Activated CD8-positive, alpha-beta memory T cell treated with anti-CD3 and anti-CD28 coated beads for 36 hours (primary cell): ENCODE measurements at regions not wholly inside any gene's neighbourhood (a gene's known extent, or its start where the extent isn't known, plus 50 kb on each side); places are given as distances from the start of the nearest gene placed in this dataset.

Experiments used
- CTCF ChIA-PET: fragments of 350-600 bp; sonication (Branson Sonifier 250); formaldehyde crosslinking; loops from one replicate; lab custom pipeline; 2021; ENCODE audit warnings: antibody characterized with exemption; lab: Charles Lee
- POLR2A ChIA-PET: fragments of 350-600 bp; sonication (Branson Sonifier 250); formaldehyde crosslinking; loops from one replicate; lab custom pipeline; 2021; ENCODE audit warnings: antibody characterized with exemption; lab: Charles Lee

- POLR2A ChIA-PET = no interaction called here
These were observed 391.4 kb downstream of the COL12A1 start for GRCh38 chr6:74814440-74814839.

GRCh38 chr6:74807674-74808073 is 398.2 kb downstream of the COL12A1 start:
- CTCF ChIA-PET = no interaction called here
- POLR2A ChIA-PET = no interaction called here

More at GRCh38 chr6:74814440-74814839, 391.4 kb downstream of the COL12A1 start:
- CTCF ChIA-PET = no interaction called here

GRCh38 chr6:74805916-74806696 is 399.7 kb downstream of the COL12A1 start:
- CTCF ChIA-PET = no interaction called here

GRCh38 chr6:74798302-74798701 is 407.6 kb downstream of the COL12A1 start:
- ChIA-PET CTCF (no interaction called here), POLR2A (no interaction called here)

More at GRCh38 chr6:74805916-74806696, 399.7 kb downstream of the COL12A1 start:
- POLR2A ChIA-PET = no interaction called here

GRCh38 chr6:74785236-74785635 is 420.6 kb downstream of the COL12A1 start:
- CTCF ChIA-PET = no interaction called here
- POLR2A ChIA-PET = no interaction called here

GRCh38 chr6:74782346-74782745 is 423.5 kb downstream of the COL12A1 start:
- CTCF ChIA-PET = no interaction called here
- POLR2A ChIA-PET = interaction anchor here (0.6 kb wide), 1 partner anchor 1232 kb away, joined by 3 read pairs; no protein-coding TSS in a partner anchor

GRCh38 chr6:74780831-74781230 is 425.0 kb downstream of the COL12A1 start:
- ChIA-PET POLR2A (no interaction called here), CTCF (no interaction called here)

- CTCF ChIA-PET = no interaction called here
These were observed 437.1 kb downstream of the COL12A1 start for GRCh38 chr6:74768738-74769137.

GRCh38 chr6:74768120-74768519 is 437.7 kb downstream of the COL12A1 start:
- CTCF ChIA-PET = no interaction called here
- POLR2A ChIA-PET = no interaction called here

More at GRCh38 chr6:74768738-74769137, 437.1 kb downstream of the COL12A1 start:
- POLR2A ChIA-PET = no interaction called here

- CTCF ChIA-PET = no interaction called here
- POLR2A ChIA-PET = no interaction called here
These were observed 440.4 kb downstream of the COL12A1 start for GRCh38 chr6:74765486-74765885.

GRCh38 chr6:74764486-74764885 is 441.4 kb downstream of the COL12A1 start:
- CTCF ChIA-PET = no interaction called here
- POLR2A ChIA-PET = no interaction called here

- POLR2A ChIA-PET = no interaction called here
- CTCF ChIA-PET = no interaction called here
These were observed 443.0 kb downstream of the COL12A1 start for GRCh38 chr6:74762841-74763240.

- ChIA-PET CTCF (no interaction called here), POLR2A (no interaction called here)
These were observed 448.0 kb downstream of the COL12A1 start for GRCh38 chr6:74757813-74758212.

GRCh38 chr6:74756923-74757322 is 448.9 kb downstream of the COL12A1 start:
- POLR2A ChIA-PET = no interaction called here
- CTCF ChIA-PET = no interaction called here

GRCh38 chr6:74755778-74756177 is 450.1 kb downstream of the COL12A1 start:
- POLR2A ChIA-PET = no interaction called here
- CTCF ChIA-PET = no interaction called here

- CTCF ChIA-PET = no interaction called here
- POLR2A ChIA-PET = no interaction called here
These were observed 450.7 kb downstream of the COL12A1 start for GRCh38 chr6:74755196-74755595.

GRCh38 chr6:74753883-74754600 is 451.8 kb downstream of the COL12A1 start:
- ChIA-PET POLR2A (no interaction called here), CTCF (interaction anchor here (0.6 kb wide), 1 partner anchor 820 kb away, joined by 3 read pairs; no protein-coding TSS in a partner anchor)

- ChIA-PET CTCF (no interaction called here), POLR2A (no interaction called here)
These were observed 453.6 kb downstream of the COL12A1 start for GRCh38 chr6:74752303-74752702.

GRCh38 chr6:74750826-74751225 is 455.0 kb downstream of the COL12A1 start:
- ChIA-PET POLR2A (no interaction called here), CTCF (no interaction called here)

- ChIA-PET POLR2A (no interaction called here), CTCF (no interaction called here)
These were observed 456.4 kb downstream of the COL12A1 start for GRCh38 chr6:74749211-74750147.
